ENCODE measurements at regions not wholly inside any gene's neighbourhood (a gene's known extent, or its start where the extent isn't known, plus 50 kb on each side); places are given as distances from the start of the nearest gene placed in this dataset.
A peak's percentile ranks its signal among the peaks of the same experiment; 100 is the strongest.

GRCh38 chr9:134503301-134504105 is 138.1 kb upstream of the COL5A1 start:
- no peak overlapping the region for H3K4me3 ChIP-seq (ENCODE audit: low read length)
- intact Hi-C loops (cut with DNase I): no loop called here
- ATAC-seq: peak; percentile 9 to 25
- WGBS: 82% methylated on average over 9 of the region's 9 CpGs
- H3K27ac ChIP-seq (ENCODE audit: low read length): no peak overlapping the region
- no peaks in the 10 kb centered on the region for H3K27me3 ChIP-seq (ENCODE audit: control insufficient read depth, insufficient read depth)
- H3K4me1 ChIP-seq (ENCODE audit: control insufficient read depth, insufficient read depth, low read length): no peaks in the 10 kb centered on the region
- peak in 1 of 3 donors; percentile 49 for DNase-seq
- H3K9me3 ChIP-seq (ENCODE audit: control insufficient read depth, low read length): no peaks in the 10 kb centered on the region

GRCh38 chr9:134504106-134504385 is 137.6 kb upstream of the COL5A1 start:
- H3K27me3 ChIP-seq (ENCODE audit: control insufficient read depth, insufficient read depth): no peaks in the 10 kb centered on the region

GRCh38 chr9:134505032-134505431 is 136.6 kb upstream of the COL5A1 start:
- 83% methylated on average over 11 of the region's 11 CpGs for WGBS
- Histone ChIP-seq H3K9me3 (ENCODE audit: control insufficient read depth, low read length) (no peaks in the 10 kb centered on the region), H3K4me3 (ENCODE audit: low read length) (no peak overlapping the region), H3K27me3 (ENCODE audit: control insufficient read depth, insufficient read depth) (no peaks in the 10 kb centered on the region), H3K27ac (ENCODE audit: low read length) (no peak overlapping the region), H3K4me1 (ENCODE audit: control insufficient read depth, insufficient read depth, low read length) (no peaks in the 10 kb centered on the region)
- DNase-seq: peak in 2 of 3 donors; percentile 27 to 47
- intact Hi-C loops (cut with DNase I): no loop called here
- no peak for ATAC-seq

More at GRCh38 chr9:134504106-134504385, 137.6 kb upstream of the COL5A1 start:
- Histone ChIP-seq H3K4me3 (ENCODE audit: low read length) (no peak overlapping the region), H3K4me1 (ENCODE audit: control insufficient read depth, insufficient read depth, low read length) (no peaks in the 10 kb centered on the region), H3K9me3 (ENCODE audit: control insufficient read depth, low read length) (no peaks in the 10 kb centered on the region), H3K27ac (ENCODE audit: low read length) (no peak overlapping the region)
- 91% methylated on average over 7 of the region's 7 CpGs for WGBS
- DNase-seq (peak in 1 of 3 donors; percentile 40), ATAC-seq (no peak)
- intact Hi-C loops (cut with DNase I): no loop called here

- H3K4me1 ChIP-seq (ENCODE audit: control insufficient read depth, insufficient read depth, low read length): no peaks in the 10 kb centered on the region
- no peak for DNase-seq
- no peaks in the 10 kb centered on the region for H3K27me3 ChIP-seq (ENCODE audit: control insufficient read depth, insufficient read depth)
- H3K4me3 ChIP-seq (ENCODE audit: low read length): no peak overlapping the region
- no peak for ATAC-seq
- 66% methylated on average over 3 of the region's 3 CpGs for WGBS
- intact Hi-C loops (cut with DNase I): no loop called here
- H3K9me3 ChIP-seq (ENCODE audit: control insufficient read depth, low read length): no peaks in the 10 kb centered on the region
- no peak overlapping the region for H3K27ac ChIP-seq (ENCODE audit: low read length)
These were observed 132.3 kb upstream of the COL5A1 start for GRCh38 chr9:134509281-134509680.

GRCh38 chr9:134509817-134510216 is 131.8 kb upstream of the COL5A1 start:
- no peak for DNase-seq
- Histone ChIP-seq H3K4me3 (ENCODE audit: low read length) (no peak overlapping the region), H3K27me3 (ENCODE audit: control insufficient read depth, insufficient read depth) (no peaks in the 10 kb centered on the region), H3K4me1 (ENCODE audit: control insufficient read depth, insufficient read depth, low read length) (no peaks in the 10 kb centered on the region), H3K9me3 (ENCODE audit: control insufficient read depth, low read length) (no peaks in the 10 kb centered on the region), H3K27ac (ENCODE audit: low read length) (no peak overlapping the region)
- intact Hi-C loops (cut with DNase I): no loop called here
- 93% methylated on average over 2 of the region's 2 CpGs for WGBS
- no peak for ATAC-seq

GRCh38 chr9:134514503-134514902 is 127.1 kb upstream of the COL5A1 start:
- DNase-seq: no peak
- Histone ChIP-seq H3K4me3 (ENCODE audit: low read length) (no peak overlapping the region), H3K27ac (ENCODE audit: low read length) (no peak overlapping the region), H3K4me1 (ENCODE audit: control insufficient read depth, insufficient read depth, low read length) (no peaks in the 10 kb centered on the region), H3K9me3 (ENCODE audit: control insufficient read depth, low read length) (no peaks in the 10 kb centered on the region), H3K27me3 (ENCODE audit: control insufficient read depth, insufficient read depth) (no peaks in the 10 kb centered on the region)
- intact Hi-C loops (cut with DNase I): no loop called here
- no peak for ATAC-seq
- 88% methylated on average over 8 of the region's 8 CpGs for WGBS

- H3K27ac ChIP-seq (ENCODE audit: low read length): no peak overlapping the region
- intact Hi-C loops (cut with DNase I): no loop called here
- H3K4me3 ChIP-seq (ENCODE audit: low read length): no peak overlapping the region
- WGBS: 49% methylated on average over 14 of the region's 14 CpGs
- H3K27me3 ChIP-seq (ENCODE audit: control insufficient read depth, insufficient read depth): no peaks in the 10 kb centered on the region
- DNase-seq: peak in 1 of 3 donors; percentile 58
- H3K4me1 ChIP-seq (ENCODE audit: control insufficient read depth, insufficient read depth, low read length): no peaks in the 10 kb centered on the region
- no peaks in the 10 kb centered on the region for H3K9me3 ChIP-seq (ENCODE audit: control insufficient read depth, low read length)
- ATAC-seq: no peak
These were observed 126.4 kb upstream of the COL5A1 start for GRCh38 chr9:134515026-134515821.

- 91% methylated on average over 5 of the region's 5 CpGs for WGBS
These were observed 125.1 kb upstream of the COL5A1 start for GRCh38 chr9:134516464-134516863.

GRCh38 chr9:134517069-134517680 is 124.4 kb upstream of the COL5A1 start:
- ATAC-seq: no peak
- WGBS: 83% methylated on average over 18 of the region's 18 CpGs
- Histone ChIP-seq H3K9me3 (ENCODE audit: control insufficient read depth, low read length) (no peaks in the 10 kb centered on the region), H3K4me3 (ENCODE audit: low read length) (no peak overlapping the region), H3K27me3 (ENCODE audit: control insufficient read depth, insufficient read depth) (no peaks in the 10 kb centered on the region), H3K27ac (ENCODE audit: low read length) (no peak overlapping the region), H3K4me1 (ENCODE audit: control insufficient read depth, insufficient read depth, low read length) (no peaks in the 10 kb centered on the region)
- no peak for DNase-seq
- intact Hi-C loops (cut with DNase I): no loop called here

More at GRCh38 chr9:134516464-134516863, 125.1 kb upstream of the COL5A1 start:
- intact Hi-C loops (cut with DNase I): no loop called here
- Histone ChIP-seq H3K27ac (ENCODE audit: low read length) (no peak overlapping the region), H3K4me3 (ENCODE audit: low read length) (no peak overlapping the region), H3K9me3 (ENCODE audit: control insufficient read depth, low read length) (no peaks in the 10 kb centered on the region), H3K27me3 (ENCODE audit: control insufficient read depth, insufficient read depth) (no peaks in the 10 kb centered on the region), H3K4me1 (ENCODE audit: control insufficient read depth, insufficient read depth, low read length) (no peaks in the 10 kb centered on the region)
- no peak for ATAC-seq
- DNase-seq: no peak

GRCh38 chr9:134518004-134518606 is 123.5 kb upstream of the COL5A1 start:
- Histone ChIP-seq H3K4me1 (ENCODE audit: control insufficient read depth, insufficient read depth, low read length) (no peaks in the 10 kb centered on the region), H3K27ac (ENCODE audit: low read length) (no peak overlapping the region), H3K9me3 (ENCODE audit: control insufficient read depth, low read length) (no peaks in the 10 kb centered on the region), H3K27me3 (ENCODE audit: control insufficient read depth, insufficient read depth) (no peaks in the 10 kb centered on the region), H3K4me3 (ENCODE audit: low read length) (no peak overlapping the region)
- 79% methylated on average over 28 of the region's 28 CpGs for WGBS
- ATAC-seq (peak; percentile 32 to 35), DNase-seq (peak; percentile 51 to 80 (median 75))
- intact Hi-C loops (cut with DNase I): no loop called here

Data from right cardiac atrium (tissue), 5 donors.